MCF 10A (cell line): ENCODE measurements at regions not wholly inside any gene's neighbourhood (a gene's known extent, or its start where the extent isn't known, plus 50 kb on each side); places are given as distances from the start of the nearest gene placed in this dataset.
"Not testable (repeated sequence)": the region's sequence is repeated elsewhere in the genome, so short reads cannot be mapped to it uniquely, and the experiment has no call there.

ENCODE experiments used
- BruUV-seq: library from RNA; stranded (reverse); fragments of 400-500 nt; replicated peaks from 2 replicates; lab custom pipeline; 2021; lab: Mats Ljungman, UMichigan
- CTCF ChIA-PET: fragments of 300-600 bp; sonication (Branson Sonifier 250); formaldehyde crosslinking; extraction: SDS; loops from one replicate; lab custom pipeline; 2021; ENCODE audit warnings: antibody characterized with exemption, inconsistent platforms; lab: Yijun Ruan, JAX
- POLR2A ChIA-PET: fragments of 300-600, 350-650 bp; sonication (Branson Sonifier 250); formaldehyde crosslinking; extraction: SDS; loops from one replicate; lab custom pipeline; 2020; ENCODE audit warnings: antibody characterized with exemption, inconsistent platforms; lab: Yijun Ruan, JAX
- DNase-seq: peaks from one replicate; pipeline ENCODE4 v3.0.0-alpha.2; 2018; ENCODE audit not compliant: unreplicated experiment
- H3K27ac Mint-ChIP-seq: one replicate; pipeline ENCODE4 v1.8.0; 2022; ENCODE audit warnings: mild to moderate bottlenecking, low read depth, mixed read lengths; ENCODE audit not compliant: unreplicated experiment
- H3K27me3 Mint-ChIP-seq: one replicate; pipeline ENCODE4 v1.8.0; 2022; ENCODE audit warnings: mixed read lengths; ENCODE audit not compliant: insufficient read depth, unreplicated experiment
- H3K36me3 Mint-ChIP-seq: one replicate; pipeline ENCODE4 v1.8.0; 2022; ENCODE audit warnings: mild to moderate bottlenecking, moderate library complexity, mixed read lengths; ENCODE audit not compliant: insufficient read depth, unreplicated experiment
- H3K4me1 Mint-ChIP-seq: one replicate; pipeline ENCODE4 v1.8.0; 2022; ENCODE audit warnings: mixed read lengths; ENCODE audit not compliant: insufficient read depth, unreplicated experiment
- H3K4me3 Mint-ChIP-seq: one replicate; pipeline ENCODE4 v1.8.0; 2022; ENCODE audit warnings: mild to moderate bottlenecking, moderate library complexity, mixed read lengths; ENCODE audit not compliant: unreplicated experiment
- H3K9me3 Mint-ChIP-seq: one replicate; pipeline ENCODE4 v1.8.0; 2022; ENCODE audit warnings: mixed read lengths; ENCODE audit not compliant: unreplicated experiment
- CTCF ChIP-seq: fragments of 200-600 bp; IDR thresholded peaks from one replicate; pipeline ENCODE4 v1.8.0; 2022; ENCODE audit warnings: antibody characterized with exemption, mild to moderate bottlenecking; ENCODE audit not compliant: unreplicated experiment
- intact Hi-C: fragments of 100-400 bp; cut with micrococcal nuclease; formaldehyde crosslinking; loops from 2 replicates; pipeline ENCODE4 v1.14.1; 2022

- POLR2A ChIA-PET, H3K36me3 Mint-ChIP-seq, H3K27ac Mint-ChIP-seq, intact Hi-C loops, DNase-seq, BruUV-seq, H3K27me3 Mint-ChIP-seq, H3K9me3 Mint-ChIP-seq, H3K4me1 Mint-ChIP-seq, CTCF ChIA-PET, H3K4me3 Mint-ChIP-seq: not testable (repeated sequence)
These were observed 75.3 kb upstream of the OR4F16 start for GRCh38 chr1:761791-762190.

- H3K4me1 Mint-ChIP-seq, BruUV-seq, DNase-seq, POLR2A ChIA-PET, H3K27ac Mint-ChIP-seq, H3K36me3 Mint-ChIP-seq, H3K27me3 Mint-ChIP-seq, H3K4me3 Mint-ChIP-seq, H3K9me3 Mint-ChIP-seq, intact Hi-C loops, CTCF ChIA-PET: not testable (repeated sequence)
These were observed 85.0 kb upstream of the OR4F16 start for GRCh38 chr1:771449-771848.

- POLR2A ChIA-PET: interaction anchor here (1.2 kb wide), 1 partner anchor 128 kb away, joined by 3 read pairs; no protein-coding TSS in a partner anchor
- intact Hi-C loops, H3K27me3 Mint-ChIP-seq, H3K9me3 Mint-ChIP-seq, DNase-seq, H3K27ac Mint-ChIP-seq, H3K4me1 Mint-ChIP-seq, H3K36me3 Mint-ChIP-seq, BruUV-seq: not testable (repeated sequence)
- peak overlapping the region; percentile 85 for H3K4me3 Mint-ChIP-seq
- CTCF ChIA-PET: interaction anchor here (0.7 kb wide), 1 partner anchor 105 kb away, joined by 3 read pairs; no protein-coding TSS in a partner anchor
These were observed 91.2 kb upstream of the OR4F16 start for GRCh38 chr1:777480-778180.

GRCh38 chr1:778451-779278 lies 92.2 kb upstream of the OR4F16 start:
- intact Hi-C loops, H3K9me3 Mint-ChIP-seq, H3K27me3 Mint-ChIP-seq, H3K4me1 Mint-ChIP-seq, H3K36me3 Mint-ChIP-seq, CTCF ChIA-PET, BruUV-seq: not testable (repeated sequence)
- Mint-ChIP-seq H3K27ac (peak overlapping the region; percentile 98), H3K4me3 (peak overlapping the region; percentile 85)
- POLR2A ChIA-PET: interaction anchor here (0.9 to 1.2 kb wide), 5 partner anchors 38 to 836 kb away, joined by 3 to 5 read pairs (median 4); no protein-coding TSS in a partner anchor
- peak; percentile 99 for DNase-seq

- H3K4me1 Mint-ChIP-seq, intact Hi-C loops, CTCF ChIA-PET, H3K36me3 Mint-ChIP-seq, BruUV-seq, H3K27ac Mint-ChIP-seq, H3K9me3 Mint-ChIP-seq, H3K27me3 Mint-ChIP-seq: not testable (repeated sequence)
- DNase-seq: peak; percentile 21
- H3K4me3 Mint-ChIP-seq: peak overlapping the region; percentile 85
- POLR2A ChIA-PET: interaction anchor here (1.0 to 1.2 kb wide), 3 partner anchors 37 to 835 kb away, joined by 4 to 5 read pairs (median 5); no protein-coding TSS in a partner anchor
These were observed 93.2 kb upstream of the OR4F16 start for GRCh38 chr1:779621-780020.

- Mint-ChIP-seq H3K27ac (no peak overlapping the region), H3K4me1 (no peaks in the 10 kb centered on the region), H3K27me3 (no peaks in the 10 kb centered on the region), H3K36me3 (no peaks in the 10 kb centered on the region), H3K4me3 (no peak overlapping the region), H3K9me3 (no peaks in the 10 kb centered on the region)
- no TSS peak for BruUV-seq
- no peak for DNase-seq
- intact Hi-C loops: no loop called here
- CTCF ChIA-PET: no interaction called here
- TF ChIP-seq CTCF: no peak
- POLR2A ChIA-PET: no interaction called here
These were observed 102.4 kb upstream of the OR4F16 start for GRCh38 chr1:788835-789234.

GRCh38 chr1:789606-790005 lies 103.2 kb upstream of the OR4F16 start:
- H3K4me3 Mint-ChIP-seq, intact Hi-C loops, H3K27ac Mint-ChIP-seq: not testable (repeated sequence)

GRCh38 chr1:790388-790930 lies 104.0 kb upstream of the OR4F16 start:
- H3K4me1 Mint-ChIP-seq, H3K4me3 Mint-ChIP-seq, intact Hi-C loops, DNase-seq, H3K36me3 Mint-ChIP-seq, H3K27me3 Mint-ChIP-seq, H3K27ac Mint-ChIP-seq, BruUV-seq, H3K9me3 Mint-ChIP-seq, CTCF ChIA-PET, POLR2A ChIA-PET: not testable (repeated sequence)

More at GRCh38 chr1:789606-790005, 103.2 kb upstream of the OR4F16 start:
- CTCF ChIA-PET, H3K36me3 Mint-ChIP-seq, BruUV-seq, H3K4me1 Mint-ChIP-seq, H3K27me3 Mint-ChIP-seq, H3K9me3 Mint-ChIP-seq, DNase-seq, POLR2A ChIA-PET: not testable (repeated sequence)
